ENCODE measurements at regions not wholly inside any gene's neighbourhood (a gene's known extent, or its start where the extent isn't known, plus 50 kb on each side); places are given as distances from the start of the nearest gene placed in this dataset.
"Not testable (repeated sequence)": the region's sequence is repeated elsewhere in the genome, so short reads cannot be mapped to it uniquely, and the experiment has no call there.

GRCh38 chr5:106459541-106459940 is 1211.2 kb downstream of the EFNA5 start:
- intact Hi-C loops (cut with micrococcal nuclease): no loop called here
- Mint-ChIP-seq H3K27ac (no peak overlapping the region), H3K4me3 (no peak overlapping the region), H3K4me1 (ENCODE audit: low read depth) (no peaks in the 10 kb centered on the region), H3K9me3 (peaks cover 7% of the 10 kb centered on the region), H3K36me3 (no peaks in the 10 kb centered on the region), H3K27me3 (no peaks in the 10 kb centered on the region)
- ChIA-PET POLR2A (no interaction called here), CTCF (no interaction called here)
- DNase-seq: no peak

- no peak for DNase-seq
- no peaks in the 10 kb centered on the region for H3K27me3 Mint-ChIP-seq
- no peak overlapping the region for H3K4me3 Mint-ChIP-seq
- no peak overlapping the region for H3K27ac Mint-ChIP-seq
- H3K4me1 Mint-ChIP-seq (ENCODE audit: low read depth): no peaks in the 10 kb centered on the region
- POLR2A ChIA-PET: no interaction called here
- CTCF ChIA-PET: no interaction called here
- peaks cover 11% of the 10 kb centered on the region for H3K9me3 Mint-ChIP-seq
- no peaks in the 10 kb centered on the region for H3K36me3 Mint-ChIP-seq
- intact Hi-C loops (cut with micrococcal nuclease): no loop called here
These were observed 1215.9 kb downstream of the EFNA5 start for GRCh38 chr5:106454651-106455415.

GRCh38 chr5:106454050-106454449 is 1216.7 kb downstream of the EFNA5 start:
- DNase-seq: no peak
- Mint-ChIP-seq H3K36me3 (no peaks in the 10 kb centered on the region), H3K4me1 (ENCODE audit: low read depth) (no peaks in the 10 kb centered on the region), H3K4me3 (no peak overlapping the region), H3K27me3 (no peaks in the 10 kb centered on the region), H3K9me3 (peaks cover 11% of the 10 kb centered on the region), H3K27ac (no peak overlapping the region)
- ChIA-PET POLR2A (no interaction called here), CTCF (no interaction called here)
- intact Hi-C loops (cut with micrococcal nuclease): no loop called here

- intact Hi-C loops (cut with micrococcal nuclease): no loop called here
- no peaks in the 10 kb centered on the region for H3K36me3 Mint-ChIP-seq
- H3K27me3 Mint-ChIP-seq: no peaks in the 10 kb centered on the region
- H3K4me3 Mint-ChIP-seq: no peak overlapping the region
- POLR2A ChIA-PET: no interaction called here
- H3K9me3 Mint-ChIP-seq: peaks cover 11% of the 10 kb centered on the region
- H3K4me1 Mint-ChIP-seq (ENCODE audit: low read depth): peaks cover 3% of the 10 kb centered on the region
- DNase-seq: no peak
- no peak overlapping the region for H3K27ac Mint-ChIP-seq
- CTCF ChIA-PET: no interaction called here
These were observed 1218.7 kb downstream of the EFNA5 start for GRCh38 chr5:106451998-106452397.

GRCh38 chr5:106443746-106444145 is 1227.0 kb downstream of the EFNA5 start:
- POLR2A ChIA-PET: no interaction called here
- Mint-ChIP-seq H3K36me3 (no peaks in the 10 kb centered on the region), H3K4me3 (no peak overlapping the region), H3K4me1 (ENCODE audit: low read depth) (peaks cover 3% of the 10 kb centered on the region), H3K27me3 (no peaks in the 10 kb centered on the region), H3K9me3 (no peaks in the 10 kb centered on the region), H3K27ac (no peak overlapping the region)
- CTCF ChIA-PET: no interaction called here
- no peak for DNase-seq
- intact Hi-C loops (cut with micrococcal nuclease): no loop called here

GRCh38 chr5:106435185-106435584 is 1235.6 kb downstream of the EFNA5 start:
- H3K9me3 Mint-ChIP-seq: no peaks in the 10 kb centered on the region
- H3K36me3 Mint-ChIP-seq: no peaks in the 10 kb centered on the region
- no peak overlapping the region for H3K4me3 Mint-ChIP-seq
- intact Hi-C loops (cut with micrococcal nuclease): no loop called here
- no peak overlapping the region for H3K27ac Mint-ChIP-seq
- ChIA-PET CTCF (no interaction called here), POLR2A (no interaction called here)
- no peaks in the 10 kb centered on the region for H3K4me1 Mint-ChIP-seq (ENCODE audit: low read depth)
- DNase-seq: no peak
- no peaks in the 10 kb centered on the region for H3K27me3 Mint-ChIP-seq

- H3K27me3 Mint-ChIP-seq; intact Hi-C loops (cut with micrococcal nuclease); H3K4me1 Mint-ChIP-seq (ENCODE audit: low read depth); POLR2A ChIA-PET; DNase-seq; H3K4me3 Mint-ChIP-seq; H3K9me3 Mint-ChIP-seq; CTCF ChIA-PET; H3K36me3 Mint-ChIP-seq; H3K27ac Mint-ChIP-seq: not testable (repeated sequence)
These were observed 1240.0 kb downstream of the EFNA5 start for GRCh38 chr5:106430733-106431132.

GRCh38 chr5:106423109-106423897 is 1247.4 kb downstream of the EFNA5 start:
- Mint-ChIP-seq H3K4me1 (ENCODE audit: low read depth) (no peaks in the 10 kb centered on the region), H3K27ac (no peak overlapping the region), H3K27me3 (no peaks in the 10 kb centered on the region), H3K9me3 (no peaks in the 10 kb centered on the region), H3K4me3 (no peak overlapping the region), H3K36me3 (no peaks in the 10 kb centered on the region)
- no peak for DNase-seq
- ChIA-PET POLR2A (no interaction called here), CTCF (no interaction called here)
- intact Hi-C loops (cut with micrococcal nuclease): no loop called here

- no peak for DNase-seq
- ChIA-PET POLR2A (no interaction called here), CTCF (no interaction called here)
- no peak overlapping the region for H3K27ac Mint-ChIP-seq
- intact Hi-C loops (cut with micrococcal nuclease): no loop called here
- no peaks in the 10 kb centered on the region for H3K36me3 Mint-ChIP-seq
- no peaks in the 10 kb centered on the region for H3K27me3 Mint-ChIP-seq
- no peaks in the 10 kb centered on the region for H3K4me1 Mint-ChIP-seq (ENCODE audit: low read depth)
- no peak overlapping the region for H3K4me3 Mint-ChIP-seq
- H3K9me3 Mint-ChIP-seq: peaks cover 3% of the 10 kb centered on the region
These were observed 1250.6 kb downstream of the EFNA5 start for GRCh38 chr5:106420102-106420501.

GRCh38 chr5:106418196-106418595 is 1252.5 kb downstream of the EFNA5 start:
- POLR2A ChIA-PET: no interaction called here
- H3K36me3 Mint-ChIP-seq: no peaks in the 10 kb centered on the region
- no peaks in the 10 kb centered on the region for H3K4me1 Mint-ChIP-seq (ENCODE audit: low read depth)
- CTCF ChIA-PET: no interaction called here
- no peak overlapping the region for H3K4me3 Mint-ChIP-seq
- peaks cover 3% of the 10 kb centered on the region for H3K9me3 Mint-ChIP-seq
- intact Hi-C loops (cut with micrococcal nuclease): no loop called here
- no peaks in the 10 kb centered on the region for H3K27me3 Mint-ChIP-seq
- no peak for DNase-seq
- no peak overlapping the region for H3K27ac Mint-ChIP-seq

- intact Hi-C loops (cut with micrococcal nuclease): no loop called here
- CTCF ChIA-PET: no interaction called here
- H3K4me1 Mint-ChIP-seq (ENCODE audit: low read depth): no peaks in the 10 kb centered on the region
- POLR2A ChIA-PET: no interaction called here
- H3K27me3 Mint-ChIP-seq: no peaks in the 10 kb centered on the region
- H3K9me3 Mint-ChIP-seq: peaks cover 3% of the 10 kb centered on the region
- no peak overlapping the region for H3K4me3 Mint-ChIP-seq
- H3K27ac Mint-ChIP-seq: no peak overlapping the region
- H3K36me3 Mint-ChIP-seq: no peaks in the 10 kb centered on the region
- DNase-seq: no peak
These were observed 1253.2 kb downstream of the EFNA5 start for GRCh38 chr5:106417566-106417965.

GRCh38 chr5:106417163-106417562 is 1253.6 kb downstream of the EFNA5 start:
- DNase-seq: no peak
- no peaks in the 10 kb centered on the region for H3K27me3 Mint-ChIP-seq
- no peak overlapping the region for H3K4me3 Mint-ChIP-seq
- no peaks in the 10 kb centered on the region for H3K4me1 Mint-ChIP-seq (ENCODE audit: low read depth)
- no peak overlapping the region for H3K27ac Mint-ChIP-seq
- intact Hi-C loops (cut with micrococcal nuclease): no loop called here
- ChIA-PET CTCF (no interaction called here), POLR2A (no interaction called here)
- no peaks in the 10 kb centered on the region for H3K36me3 Mint-ChIP-seq
- H3K9me3 Mint-ChIP-seq: peaks cover 3% of the 10 kb centered on the region

- H3K4me1 Mint-ChIP-seq (ENCODE audit: low read depth): no peaks in the 10 kb centered on the region
- ChIA-PET CTCF (no interaction called here), POLR2A (no interaction called here)
- no peak overlapping the region for H3K4me3 Mint-ChIP-seq
- DNase-seq: no peak
- no peaks in the 10 kb centered on the region for H3K36me3 Mint-ChIP-seq
- H3K27me3 Mint-ChIP-seq: no peaks in the 10 kb centered on the region
- peaks cover 3% of the 10 kb centered on the region for H3K9me3 Mint-ChIP-seq
- intact Hi-C loops (cut with micrococcal nuclease): no loop called here
- H3K27ac Mint-ChIP-seq: no peak overlapping the region
These were observed 1255.2 kb downstream of the EFNA5 start for GRCh38 chr5:106415541-106415940.

All from activated CD4-positive, alpha-beta memory T cell treated with anti-CD3 and anti-CD28 coated beads for 36 hours (primary cell).